Endothelial cell of umbilical vein (primary cell): ENCODE measurements at regions not wholly inside any gene's neighbourhood (a gene's known extent, or its start where the extent isn't known, plus 50 kb on each side); places are given as distances from the start of the nearest gene placed in this dataset.
"Not testable (repeated sequence)": the region's sequence is repeated elsewhere in the genome, so short reads cannot be mapped to it uniquely, and the experiment has no call there.

Experiments
- BruUV-seq: library from RNA; stranded (reverse); fragments of 400-500 nt; replicated peaks from 2 replicates; lab custom pipeline; 2021; lab: Mats Ljungman, UMichigan
- CTCF ChIA-PET: fragments of 300-600, 350-600 bp; sonication (Branson Sonifier 250); formaldehyde crosslinking; loops from one replicate; lab custom pipeline; 2021; ENCODE audit warnings: antibody characterized with exemption, inconsistent platforms; lab: Charles Lee
- POLR2A ChIA-PET: fragments of 300-600, 350-600 bp; sonication (Branson Sonifier 250); formaldehyde crosslinking; loops from one replicate; lab custom pipeline; 2021; ENCODE audit warnings: antibody characterized with exemption, inconsistent platforms; lab: Charles Lee
- DNase-seq: peaks from one replicate; pipeline ENCODE4 v3.0.0-alpha.2; 2011; ENCODE audit warnings: low read depth, low spot score
- FAIRE-seq: peaks from 2 replicates; lab custom pipeline; 2011; peaks lifted over from hg19 to GRCh38; lab: Jason Lieb, UNC
- H2AFZ ChIP-seq: 2 replicates; pipeline ENCODE4 v1.6.0; 2012; ENCODE audit warnings: low read depth, low read length, control low read depth, inconsistent platforms
- H3K27ac ChIP-seq: 2 replicates; pipeline ENCODE4 v1.5.1; 2011; ENCODE audit warnings: low read depth, mild to moderate bottlenecking, control low read depth, low read length, moderate library complexity; ENCODE audit not compliant: insufficient read depth
- H3K27me3 ChIP-seq, 2 experiments: 2 replicates each; pipeline versions ENCODE4 v1.6.0 to v1.6.1; 2011; ENCODE audit warnings: low read length in 2 of 2, mixed read lengths in 1 of 2; ENCODE audit not compliant: control insufficient read depth in 2 of 2, insufficient read depth in 2 of 2
- H3K36me3 ChIP-seq, 2 experiments: 2 replicates in 1 of 2; 3 replicates in 1 of 2; pipeline ENCODE4 v1.5.1; 2011; ENCODE audit warnings: low read length in 2 of 2, mild to moderate bottlenecking in 1 of 2, moderate library complexity in 1 of 2; ENCODE audit not compliant: control insufficient read depth in 2 of 2, insufficient read depth in 2 of 2; ENCODE audit errors: extremely low read depth in 1 of 2
- H3K4me1 ChIP-seq: 3 replicates; pipeline ENCODE4 v1.5.1; 2011; ENCODE audit warnings: mild to moderate bottlenecking, low read length; ENCODE audit not compliant: control insufficient read depth, insufficient read depth; ENCODE audit errors: extremely low read depth
- H3K4me2 ChIP-seq: 2 replicates; pipeline ENCODE4 v1.6.1; 2011; ENCODE audit warnings: low read length, control low read depth, mixed read lengths; ENCODE audit not compliant: insufficient read depth
- H3K4me3 ChIP-seq, 3 experiments: fragments of 200-600 bp in 1 of 3; sonication (generic), shearing (Covaris generic) in 1 of 3; replicated peaks in 1 of 3; 2 replicates each; pipeline ENCODE4 v1.5.1; 2011 to 2016; ENCODE audit warnings: control low read depth in 3 of 3, low read length in 3 of 3, mild to moderate bottlenecking in 2 of 3, inconsistent platforms in 1 of 3, low read depth in 1 of 3, moderate library complexity in 1 of 3; ENCODE audit not compliant: insufficient read depth in 1 of 3
- H3K79me2 ChIP-seq: 2 replicates; pipeline ENCODE4 v1.6.0; 2012; ENCODE audit warnings: low read length, inconsistent platforms; ENCODE audit not compliant: control insufficient read depth, insufficient read depth
- H3K9ac ChIP-seq: replicated peaks from 2 replicates; pipeline ENCODE3; 2011; ENCODE audit warnings: low read length, control low read depth; ENCODE audit not compliant: insufficient read depth; ENCODE audit errors: extremely low read depth
- H3K9me1 ChIP-seq: replicated peaks from 3 replicates; pipeline ENCODE4 v1.6.0; 2011; ENCODE audit warnings: mild to moderate bottlenecking, low read length; ENCODE audit not compliant: control insufficient read depth, insufficient read depth; ENCODE audit errors: extremely low read depth
- H3K9me3 ChIP-seq: replicated peaks from 2 replicates; pipeline ENCODE4 v1.5.1; 2012; ENCODE audit warnings: low read length, inconsistent platforms; ENCODE audit not compliant: control insufficient read depth, insufficient read depth
- H4K20me1 ChIP-seq: replicated peaks from 2 replicates; pipeline ENCODE3; 2011; ENCODE audit warnings: mild to moderate bottlenecking, low read length; ENCODE audit not compliant: control insufficient read depth, insufficient read depth; ENCODE audit errors: extremely low read depth
- GATA2 ChIP-seq: IDR thresholded peaks from 2 replicates; pipeline ENCODE4 v1.7.0; 2011; ENCODE audit warnings: low read depth, mild to moderate bottlenecking, moderate library complexity, mixed read lengths, low read length; ENCODE audit not compliant: insufficient read length, insufficient read depth
- JUN ChIP-seq: IDR thresholded peaks from 2 replicates; pipeline ENCODE4 v1.6.1; 2011; ENCODE audit warnings: borderline replicate concordance, low read depth; ENCODE audit not compliant: insufficient read length, insufficient read depth
- dilution Hi-C: fragments of 300-500 bp; cut with MboI; formaldehyde crosslinking; loops from one replicate; pipeline ENCODE4 v1.15.0; 2019; ENCODE audit warnings: low sequenced_read_pairs; ENCODE audit not compliant: extremely low pct_ligation_motif_present
- intact Hi-C: fragments of 100-400 bp; cut with micrococcal nuclease; formaldehyde crosslinking; loops from one replicate; pipeline ENCODE4 v1.10.0; 2022

- Histone ChIP-seq H3K4me2 (no peak overlapping the region), H3K36me3 (no peaks in the 10 kb centered on the region), H3K27ac (no peak overlapping the region), H3K4me3 (no peak overlapping the region), H3K9me3 (no peaks in the 10 kb centered on the region), H3K79me2 (no peaks in the 10 kb centered on the region), H4K20me1 (no peaks in the 10 kb centered on the region), H3K4me1 (no peaks in the 10 kb centered on the region), H2AFZ (no peak overlapping the region), H3K9me1 (no peaks in the 10 kb centered on the region), H3K9ac (no peak overlapping the region), H3K27me3 (no peaks in the 10 kb centered on the region)
- POLR2A ChIA-PET: no interaction called here
- FAIRE-seq (no peak), DNase-seq (no peak)
- BruUV-seq: no TSS peak
- CTCF ChIA-PET: no interaction called here
- intact Hi-C loops (no loop called here), dilution Hi-C loops (no loop called here)
- no peak for TF ChIP-seq JUN
- TF ChIP-seq GATA2: no peak
Measured at GRCh38 chr18:32867330-32867729, 94.5 kb upstream of the KLHL14 start.

DNA sequence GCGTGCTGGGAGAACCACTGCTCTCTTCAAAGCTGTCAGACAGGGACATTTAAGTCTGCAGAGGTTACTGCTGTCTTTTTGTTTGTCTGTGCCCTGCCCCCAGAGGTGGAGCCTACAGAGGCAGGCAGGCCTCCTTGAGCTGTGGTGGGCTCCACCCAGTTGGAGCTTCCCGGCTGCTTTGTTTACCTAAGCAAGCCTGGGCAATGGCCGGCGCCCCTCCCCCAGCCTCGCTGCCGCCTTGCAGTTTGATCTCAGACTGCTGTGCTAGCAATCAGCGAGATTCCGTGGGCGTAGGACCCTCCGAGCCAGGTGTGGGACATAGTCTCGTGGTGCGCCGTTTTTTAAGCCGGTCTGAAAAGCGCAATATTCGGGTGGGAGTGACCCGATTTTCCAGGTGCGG is 89.2 kb upstream of the KLHL14 start:
- H3K4me3 ChIP-seq, H3K4me1 ChIP-seq, H3K9ac ChIP-seq, H3K4me2 ChIP-seq, CTCF ChIA-PET, dilution Hi-C loops, H3K36me3 ChIP-seq, intact Hi-C loops, H3K27ac ChIP-seq, H4K20me1 ChIP-seq, H3K9me1 ChIP-seq, FAIRE-seq, POLR2A ChIA-PET, H3K79me2 ChIP-seq, BruUV-seq, DNase-seq, H2AFZ ChIP-seq, H3K27me3 ChIP-seq, H3K9me3 ChIP-seq: not testable (repeated sequence)
